ENCODE measurements at regions not wholly inside any gene's neighbourhood (a gene's known extent, or its start where the extent isn't known, plus 50 kb on each side); places are given as distances from the start of the nearest gene placed in this dataset.

DNA sequence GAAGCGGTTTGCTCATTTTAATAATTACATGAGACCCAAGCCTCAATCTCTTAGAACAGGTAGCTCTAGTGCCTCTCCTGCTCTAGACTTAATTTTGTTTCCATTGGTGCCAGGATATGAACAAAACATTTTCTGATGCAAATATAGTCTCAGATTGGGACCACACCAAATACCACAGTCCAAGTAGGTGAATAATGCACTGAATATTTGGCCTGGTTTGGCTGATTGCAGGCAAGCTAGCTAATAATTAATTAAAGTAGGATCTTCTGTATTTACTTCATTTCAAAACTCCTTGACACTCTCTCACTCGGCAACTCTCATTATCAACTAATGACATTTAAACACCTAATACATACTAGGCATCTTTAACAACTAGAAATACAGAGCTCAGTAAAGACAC is 219.6 kb downstream of the LTN1 start:
- Histone ChIP-seq H3K27ac (ENCODE audit: low read depth) (no peak overlapping the region), H3K4me1 (ENCODE audit: insufficient read depth) (no peaks in the 10 kb centered on the region), H3K36me3 (ENCODE audit: insufficient read depth) (no peaks in the 10 kb centered on the region), H4K20me1 (replicated peaks; ENCODE audit: insufficient read depth) (no peaks in the 10 kb centered on the region), H3K9me2 (ENCODE audit: insufficient read depth) (peaks cover 7% of the 10 kb centered on the region; the same call in 1 of the 2 replicates), H3K4me3 (no peak overlapping the region), H3K79me2 (replicated peaks; ENCODE audit: insufficient read depth) (no peaks in the 10 kb centered on the region), H3F3A (replicated peaks; ENCODE audit: low read depth) (no peaks in the 10 kb centered on the region), H3K27me3 (ENCODE audit: insufficient read depth) (no peaks in the 10 kb centered on the region), H3K4me2 (no peak overlapping the region), H2AFZ (no peak overlapping the region)
- no peaks in the 10 kb centered on the region for H3K36me3 Mint-ChIP-seq (ENCODE audit: low read depth)
- H3K4me3 Mint-ChIP-seq: no peak overlapping the region
- H3K9me3 Mint-ChIP-seq: no peaks in the 10 kb centered on the region
- no peaks in the 10 kb centered on the region for H3K27me3 Mint-ChIP-seq (ENCODE audit: insufficient read depth, low read depth, poor library complexity)
- DNase-seq (ENCODE audit: low spot score) (no peak), ATAC-seq (no peak)
- no peak overlapping the region for H3K27ac Mint-ChIP-seq
- no peak for TF ChIP-seq ZNF114 (CRISPR knock-in tag; IDR thresholded peaks at IDR 0.05)
- TF ChIP-seq STAT1 (IDR thresholded peaks at IDR 0.05; ENCODE audit: unreplicated experiment): no peak
- TF ChIP-seq, protein P1, sequence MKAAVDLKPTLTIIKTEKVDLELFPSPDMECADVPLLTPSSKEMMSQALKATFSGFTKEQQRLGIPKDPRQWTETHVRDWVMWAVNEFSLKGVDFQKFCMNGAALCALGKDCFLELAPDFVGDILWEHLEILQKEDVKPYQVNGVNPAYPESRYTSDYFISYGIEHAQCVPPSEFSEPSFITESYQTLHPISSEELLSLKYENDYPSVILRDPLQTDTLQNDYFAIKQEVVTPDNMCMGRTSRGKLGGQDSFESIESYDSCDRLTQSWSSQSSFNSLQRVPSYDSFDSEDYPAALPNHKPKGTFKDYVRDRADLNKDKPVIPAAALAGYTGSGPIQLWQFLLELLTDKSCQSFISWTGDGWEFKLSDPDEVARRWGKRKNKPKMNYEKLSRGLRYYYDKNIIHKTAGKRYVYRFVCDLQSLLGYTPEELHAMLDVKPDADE (IDR thresholded peaks at IDR 0.05): no peak
- no peak for TF ChIP-seq JUNB (IDR thresholded peaks at IDR 0.05; ENCODE audit: unreplicated experiment)
- TF ChIP-seq EZH2 (IDR thresholded peaks at IDR 0.05; ENCODE audit: low read depth, unreplicated experiment): no peak
- no peak for TF ChIP-seq CREB1 (CRISPR knock-in tag; IDR thresholded peaks at IDR 0.05; ENCODE audit: low read depth)
- TF ChIP-seq POLR2AphosphoS5 (IDR thresholded peaks at IDR 0.05; ENCODE audit: low read depth): no peak
- no peak for TF ChIP-seq ZNF331 (CRISPR knock-in tag; IDR thresholded peaks at IDR 0.05; ENCODE audit: low read depth)
- TF ChIP-seq, protein P2, sequence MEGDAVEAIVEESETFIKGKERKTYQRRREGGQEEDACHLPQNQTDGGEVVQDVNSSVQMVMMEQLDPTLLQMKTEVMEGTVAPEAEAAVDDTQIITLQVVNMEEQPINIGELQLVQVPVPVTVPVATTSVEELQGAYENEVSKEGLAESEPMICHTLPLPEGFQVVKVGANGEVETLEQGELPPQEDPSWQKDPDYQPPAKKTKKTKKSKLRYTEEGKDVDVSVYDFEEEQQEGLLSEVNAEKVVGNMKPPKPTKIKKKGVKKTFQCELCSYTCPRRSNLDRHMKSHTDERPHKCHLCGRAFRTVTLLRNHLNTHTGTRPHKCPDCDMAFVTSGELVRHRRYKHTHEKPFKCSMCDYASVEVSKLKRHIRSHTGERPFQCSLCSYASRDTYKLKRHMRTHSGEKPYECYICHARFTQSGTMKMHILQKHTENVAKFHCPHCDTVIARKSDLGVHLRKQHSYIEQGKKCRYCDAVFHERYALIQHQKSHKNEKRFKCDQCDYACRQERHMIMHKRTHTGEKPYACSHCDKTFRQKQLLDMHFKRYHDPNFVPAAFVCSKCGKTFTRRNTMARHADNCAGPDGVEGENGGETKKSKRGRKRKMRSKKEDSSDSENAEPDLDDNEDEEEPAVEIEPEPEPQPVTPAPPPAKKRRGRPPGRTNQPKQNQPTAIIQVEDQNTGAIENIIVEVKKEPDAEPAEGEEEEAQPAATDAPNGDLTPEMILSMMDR (conservative IDR thresholded peaks at IDR 0.05; ENCODE audit: low read depth in 2 of 2): no peak
- TF ChIP-seq, protein P3, sequence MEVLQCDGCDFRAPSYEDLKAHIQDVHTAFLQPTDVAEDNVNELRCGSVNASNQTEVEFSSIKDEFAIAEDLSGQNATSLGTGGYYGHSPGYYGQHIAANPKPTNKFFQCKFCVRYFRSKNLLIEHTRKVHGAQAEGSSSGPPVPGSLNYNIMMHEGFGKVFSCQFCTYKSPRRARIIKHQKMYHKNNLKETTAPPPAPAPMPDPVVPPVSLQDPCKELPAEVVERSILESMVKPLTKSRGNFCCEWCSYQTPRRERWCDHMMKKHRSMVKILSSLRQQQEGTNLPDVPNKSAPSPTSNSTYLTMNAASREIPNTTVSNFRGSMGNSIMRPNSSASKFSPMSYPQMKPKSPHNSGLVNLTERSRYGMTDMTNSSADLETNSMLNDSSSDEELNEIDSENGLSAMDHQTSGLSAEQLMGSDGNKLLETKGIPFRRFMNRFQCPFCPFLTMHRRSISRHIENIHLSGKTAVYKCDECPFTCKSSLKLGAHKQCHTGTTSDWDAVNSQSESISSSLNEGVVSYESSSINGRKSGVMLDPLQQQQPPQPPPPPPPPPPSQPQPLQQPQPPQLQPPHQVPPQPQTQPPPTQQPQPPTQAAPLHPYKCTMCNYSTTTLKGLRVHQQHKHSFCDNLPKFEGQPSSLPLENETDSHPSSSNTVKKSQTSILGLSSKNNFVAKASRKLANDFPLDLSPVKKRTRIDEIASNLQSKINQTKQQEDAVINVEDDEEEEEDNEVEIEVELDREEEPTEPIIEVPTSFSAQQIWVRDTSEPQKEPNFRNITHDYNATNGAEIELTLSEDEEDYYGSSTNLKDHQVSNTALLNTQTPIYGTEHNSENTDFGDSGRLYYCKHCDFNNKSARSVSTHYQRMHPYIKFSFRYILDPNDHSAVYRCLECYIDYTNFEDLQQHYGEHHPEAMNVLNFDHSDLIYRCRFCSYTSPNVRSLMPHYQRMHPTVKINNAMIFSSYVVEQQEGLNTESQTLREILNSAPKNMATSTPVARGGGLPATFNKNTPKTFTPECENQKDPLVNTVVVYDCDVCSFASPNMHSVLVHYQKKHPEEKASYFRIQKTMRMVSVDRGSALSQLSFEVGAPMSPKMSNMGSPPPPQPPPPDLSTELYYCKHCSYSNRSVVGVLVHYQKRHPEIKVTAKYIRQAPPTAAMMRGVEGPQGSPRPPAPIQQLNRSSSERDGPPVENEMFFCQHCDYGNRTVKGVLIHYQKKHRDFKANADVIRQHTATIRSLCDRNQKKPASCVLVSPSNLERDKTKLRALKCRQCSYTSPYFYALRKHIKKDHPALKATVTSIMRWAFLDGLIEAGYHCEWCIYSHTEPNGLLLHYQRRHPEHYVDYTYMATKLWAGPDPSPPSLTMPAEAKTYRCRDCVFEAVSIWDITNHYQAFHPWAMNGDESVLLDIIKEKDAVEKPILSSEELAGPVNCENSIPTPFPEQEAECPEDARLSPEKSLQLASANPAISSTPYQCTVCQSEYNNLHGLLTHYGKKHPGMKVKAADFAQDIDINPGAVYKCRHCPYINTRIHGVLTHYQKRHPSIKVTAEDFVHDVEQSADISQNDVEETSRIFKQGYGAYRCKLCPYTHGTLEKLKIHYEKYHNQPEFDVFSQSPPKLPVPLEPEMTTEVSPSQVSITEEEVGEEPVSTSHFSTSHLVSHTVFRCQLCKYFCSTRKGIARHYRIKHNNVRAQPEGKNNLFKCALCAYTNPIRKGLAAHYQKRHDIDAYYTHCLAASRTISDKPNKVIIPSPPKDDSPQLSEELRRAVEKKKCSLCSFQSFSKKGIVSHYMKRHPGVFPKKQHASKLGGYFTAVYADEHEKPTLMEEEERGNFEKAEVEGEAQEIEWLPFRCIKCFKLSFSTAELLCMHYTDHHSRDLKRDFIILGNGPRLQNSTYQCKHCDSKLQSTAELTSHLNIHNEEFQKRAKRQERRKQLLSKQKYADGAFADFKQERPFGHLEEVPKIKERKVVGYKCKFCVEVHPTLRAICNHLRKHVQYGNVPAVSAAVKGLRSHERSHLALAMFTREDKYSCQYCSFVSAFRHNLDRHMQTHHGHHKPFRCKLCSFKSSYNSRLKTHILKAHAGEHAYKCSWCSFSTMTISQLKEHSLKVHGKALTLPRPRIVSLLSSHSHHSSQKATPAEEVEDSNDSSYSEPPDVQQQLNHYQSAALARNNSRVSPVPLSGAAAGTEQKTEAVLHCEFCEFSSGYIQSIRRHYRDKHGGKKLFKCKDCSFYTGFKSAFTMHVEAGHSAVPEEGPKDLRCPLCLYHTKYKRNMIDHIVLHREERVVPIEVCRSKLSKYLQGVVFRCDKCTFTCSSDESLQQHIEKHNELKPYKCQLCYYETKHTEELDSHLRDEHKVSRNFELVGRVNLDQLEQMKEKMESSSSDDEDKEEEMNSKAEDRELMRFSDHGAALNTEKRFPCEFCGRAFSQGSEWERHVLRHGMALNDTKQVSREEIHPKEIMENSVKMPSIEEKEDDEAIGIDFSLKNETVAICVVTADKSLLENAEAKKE (CRISPR knock-in tag; IDR thresholded peaks at IDR 0.05): no peak
- TF ChIP-seq NANOG (IDR thresholded peaks at IDR 0.05; ENCODE audit: borderline replicate concordance): no peak
- TF ChIP-seq, protein P4, sequence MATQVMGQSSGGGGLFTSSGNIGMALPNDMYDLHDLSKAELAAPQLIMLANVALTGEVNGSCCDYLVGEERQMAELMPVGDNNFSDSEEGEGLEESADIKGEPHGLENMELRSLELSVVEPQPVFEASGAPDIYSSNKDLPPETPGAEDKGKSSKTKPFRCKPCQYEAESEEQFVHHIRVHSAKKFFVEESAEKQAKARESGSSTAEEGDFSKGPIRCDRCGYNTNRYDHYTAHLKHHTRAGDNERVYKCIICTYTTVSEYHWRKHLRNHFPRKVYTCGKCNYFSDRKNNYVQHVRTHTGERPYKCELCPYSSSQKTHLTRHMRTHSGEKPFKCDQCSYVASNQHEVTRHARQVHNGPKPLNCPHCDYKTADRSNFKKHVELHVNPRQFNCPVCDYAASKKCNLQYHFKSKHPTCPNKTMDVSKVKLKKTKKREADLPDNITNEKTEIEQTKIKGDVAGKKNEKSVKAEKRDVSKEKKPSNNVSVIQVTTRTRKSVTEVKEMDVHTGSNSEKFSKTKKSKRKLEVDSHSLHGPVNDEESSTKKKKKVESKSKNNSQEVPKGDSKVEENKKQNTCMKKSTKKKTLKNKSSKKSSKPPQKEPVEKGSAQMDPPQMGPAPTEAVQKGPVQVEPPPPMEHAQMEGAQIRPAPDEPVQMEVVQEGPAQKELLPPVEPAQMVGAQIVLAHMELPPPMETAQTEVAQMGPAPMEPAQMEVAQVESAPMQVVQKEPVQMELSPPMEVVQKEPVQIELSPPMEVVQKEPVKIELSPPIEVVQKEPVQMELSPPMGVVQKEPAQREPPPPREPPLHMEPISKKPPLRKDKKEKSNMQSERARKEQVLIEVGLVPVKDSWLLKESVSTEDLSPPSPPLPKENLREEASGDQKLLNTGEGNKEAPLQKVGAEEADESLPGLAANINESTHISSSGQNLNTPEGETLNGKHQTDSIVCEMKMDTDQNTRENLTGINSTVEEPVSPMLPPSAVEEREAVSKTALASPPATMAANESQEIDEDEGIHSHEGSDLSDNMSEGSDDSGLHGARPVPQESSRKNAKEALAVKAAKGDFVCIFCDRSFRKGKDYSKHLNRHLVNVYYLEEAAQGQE (IDR thresholded peaks at IDR 0.05; ENCODE audit: unreplicated experiment): no peak
- no peak for TF ChIP-seq EZH2phosphoT487 (IDR thresholded peaks at IDR 0.05; ENCODE audit: unreplicated experiment)
- H3K4me1 Mint-ChIP-seq: no peaks in the 10 kb centered on the region

Measured in GM23338 (cell line).